HG02884 (cell line): ENCODE measurements at regions not wholly inside any gene's neighbourhood (a gene's known extent, or its start where the extent isn't known, plus 50 kb on each side); places are given as distances from the start of the nearest gene placed in this dataset.
"Not testable (repeated sequence)": the region's sequence is repeated elsewhere in the genome, so short reads cannot be mapped to it uniquely, and the experiment has no call there.

Experiments
- ATAC-seq: cut with Tn5 transposase; IDR thresholded peaks from one replicate; pipeline ENCODE4 v1.9.1; 2021; ENCODE audit warnings: mild to moderate bottlenecking, moderate library complexity; ENCODE audit not compliant: unreplicated experiment

- ATAC-seq = no peak
Observed at GRCh38 chr14:106010783-106011182, 484.4 kb downstream of the TMEM121 start.

DNA sequence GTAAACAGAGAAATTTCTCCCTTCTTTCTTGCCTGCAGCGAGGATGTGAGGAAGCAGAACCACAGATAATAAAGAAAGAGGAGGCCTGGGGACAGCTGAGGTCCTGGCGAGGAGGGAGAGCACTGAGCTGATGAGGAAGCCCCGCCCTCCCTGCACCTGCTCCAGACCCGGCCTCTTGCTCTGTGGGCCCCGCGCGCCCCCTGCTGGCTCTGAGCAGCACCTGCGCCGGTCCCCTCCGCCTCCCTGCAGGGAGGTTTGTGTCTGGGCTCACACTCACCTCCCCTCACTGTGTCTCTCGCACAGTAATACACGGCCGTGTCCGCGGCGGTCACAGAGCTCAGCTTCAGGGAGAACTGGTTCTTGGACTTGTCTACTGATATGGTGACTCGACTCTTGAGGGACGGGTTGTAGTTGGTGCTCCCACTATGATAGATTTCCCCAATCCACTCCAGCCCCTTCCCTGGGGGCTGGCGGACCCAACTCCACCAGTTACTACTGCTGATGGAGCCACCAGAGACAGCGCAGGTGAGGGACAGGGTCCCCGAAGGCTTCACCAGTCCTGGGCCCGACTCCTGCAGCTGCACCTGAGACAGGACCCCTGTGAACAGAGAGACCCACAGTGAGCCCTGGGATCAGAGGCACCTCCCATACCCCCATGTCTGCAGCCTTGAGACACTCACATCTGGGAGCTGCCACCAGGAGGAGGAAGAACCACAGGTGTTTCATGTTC is 485.4 kb downstream of the TMEM121 start:
- ATAC-seq = not testable (repeated sequence)

- not testable (repeated sequence) for ATAC-seq
Observed at GRCh38 chr14:106012361-106012725, 486.0 kb downstream of the TMEM121 start.

DNA sequence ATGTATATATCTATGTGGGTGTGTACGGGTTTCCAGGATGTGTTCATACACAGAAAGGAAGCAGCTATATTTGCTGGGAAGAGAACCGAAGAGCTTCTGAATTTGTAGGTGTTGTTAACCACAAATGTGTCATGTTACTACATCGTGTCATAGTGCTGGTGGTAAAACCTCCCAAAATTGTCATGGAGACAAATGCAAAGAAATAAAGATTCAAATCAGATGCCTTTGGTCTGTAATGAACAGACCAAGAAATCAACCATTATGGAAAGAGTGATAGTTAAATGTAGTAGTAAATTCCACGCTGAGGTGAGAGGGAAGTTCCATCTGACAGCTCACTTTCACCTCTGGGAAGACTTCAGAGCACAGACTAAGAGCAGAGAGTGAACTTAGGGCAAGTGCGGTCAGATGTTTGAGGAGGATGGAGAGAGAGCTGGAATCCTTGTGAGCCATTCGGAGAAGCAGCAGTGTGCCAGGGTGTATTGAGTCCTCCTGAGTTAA is 487.5 kb downstream of the TMEM121 start:
- ATAC-seq = no peak

DNA sequence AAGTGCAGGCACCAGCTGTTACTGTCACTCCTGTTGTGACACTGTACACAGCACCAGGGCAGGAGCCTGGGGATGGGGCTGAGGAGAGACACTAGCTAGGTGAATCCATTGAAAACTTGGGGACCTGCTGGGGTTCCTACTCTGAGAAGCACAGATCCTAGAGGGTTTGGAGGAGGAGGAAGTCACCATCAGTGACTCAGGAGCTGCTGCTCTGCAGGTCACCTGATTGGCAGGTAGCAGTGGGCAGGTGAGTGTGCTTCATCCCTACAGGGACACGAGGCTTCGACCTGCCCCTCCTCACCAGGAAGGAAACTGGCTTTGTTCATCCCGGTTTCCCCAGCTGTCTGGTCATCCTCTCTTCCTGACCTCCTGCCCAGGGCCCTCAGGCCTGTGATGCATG is 491.6 kb downstream of the TMEM121 start:
- ATAC-seq = not testable (repeated sequence)

DNA sequence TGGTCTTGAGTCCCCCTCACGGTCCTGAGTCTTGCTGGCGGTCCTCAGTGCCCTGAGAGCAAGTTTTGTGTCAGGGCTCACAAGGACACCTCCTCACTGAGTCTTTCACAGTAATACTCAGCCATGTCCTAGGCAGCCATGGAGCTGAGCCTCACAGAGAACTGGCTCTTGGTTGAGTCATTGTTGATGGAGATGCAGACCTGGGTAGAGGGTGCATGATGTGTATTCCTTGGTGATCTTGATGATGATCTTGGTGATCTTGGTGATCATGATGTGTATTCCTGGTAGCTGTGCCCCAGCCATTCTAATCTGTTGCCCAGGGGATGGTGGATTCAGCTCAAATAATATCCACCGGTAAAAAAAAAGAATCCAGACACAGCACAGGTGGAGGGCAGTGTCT is 495.4 kb downstream of the TMEM121 start:
- ATAC-seq = no peak

- not testable (repeated sequence) for ATAC-seq
Observed at GRCh38 chr14:106022648-106023047, 496.3 kb downstream of the TMEM121 start.

DNA sequence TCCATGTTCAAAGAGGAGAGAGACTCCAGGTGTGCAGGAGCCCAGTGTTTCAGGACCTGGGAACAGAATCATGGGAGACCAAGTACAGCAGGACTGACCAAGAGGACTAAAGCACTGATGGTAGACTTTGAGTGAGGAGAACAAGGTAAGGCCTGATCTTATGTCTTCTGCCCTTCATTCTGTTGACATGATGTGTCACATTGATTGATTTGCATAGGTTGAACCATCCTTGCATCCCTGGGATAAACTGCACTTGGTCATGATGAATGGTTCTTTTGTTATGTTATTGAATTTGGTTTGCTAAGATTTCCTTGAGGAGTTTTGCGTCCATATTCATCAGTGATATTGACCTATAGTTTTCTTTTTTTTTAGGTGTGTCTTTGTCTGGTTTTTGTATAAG is 497.0 kb downstream of the TMEM121 start:
- no peak for ATAC-seq

- ATAC-seq = no peak
Observed at GRCh38 chr14:106024983-106025604, 498.7 kb downstream of the TMEM121 start.

- ATAC-seq = no peak
Observed at GRCh38 chr14:106026026-106026425, 499.6 kb downstream of the TMEM121 start.

DNA sequence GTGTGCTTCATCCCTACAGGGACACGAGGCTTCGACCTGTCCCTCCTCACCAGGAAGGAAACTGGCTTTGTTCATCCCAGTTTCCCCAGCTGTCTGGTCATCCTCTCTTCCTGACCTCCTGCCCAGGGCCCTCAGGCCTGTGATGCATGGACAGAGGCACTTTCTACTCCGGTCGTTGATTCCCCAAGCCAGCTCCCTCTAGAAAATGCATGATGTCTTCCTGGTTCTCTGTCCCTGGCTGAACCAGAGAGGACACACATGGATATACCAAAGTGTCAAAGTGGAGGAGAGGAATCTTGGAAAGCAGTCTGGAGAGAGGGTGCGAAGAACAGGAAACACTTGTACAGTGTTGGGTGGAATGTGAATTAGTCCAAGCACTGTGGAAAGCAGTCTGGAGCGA is 501.4 kb downstream of the TMEM121 start:
- ATAC-seq = not testable (repeated sequence)

DNA sequence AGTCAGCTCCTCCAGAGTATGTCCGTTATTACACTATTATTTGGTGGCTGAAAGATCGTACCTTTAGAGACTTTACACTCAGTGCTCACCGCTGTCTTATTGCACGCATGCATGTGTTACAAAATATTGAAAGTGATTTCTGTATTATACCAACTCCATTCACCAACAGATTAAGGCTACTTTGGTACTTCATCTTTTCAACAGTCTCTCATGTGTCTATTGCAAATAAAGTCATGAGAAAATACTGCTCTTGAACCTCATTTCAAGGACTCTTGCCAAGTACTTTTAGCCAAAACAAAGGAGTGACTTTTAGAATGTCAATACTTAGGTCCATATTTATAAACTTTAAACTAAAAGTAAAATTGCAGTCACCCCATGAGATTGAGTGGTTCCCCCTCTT is 503.6 kb downstream of the TMEM121 start:
- no peak for ATAC-seq

- no peak for ATAC-seq
Observed at GRCh38 chr14:106037380-106037779, 511.0 kb downstream of the TMEM121 start.

DNA sequence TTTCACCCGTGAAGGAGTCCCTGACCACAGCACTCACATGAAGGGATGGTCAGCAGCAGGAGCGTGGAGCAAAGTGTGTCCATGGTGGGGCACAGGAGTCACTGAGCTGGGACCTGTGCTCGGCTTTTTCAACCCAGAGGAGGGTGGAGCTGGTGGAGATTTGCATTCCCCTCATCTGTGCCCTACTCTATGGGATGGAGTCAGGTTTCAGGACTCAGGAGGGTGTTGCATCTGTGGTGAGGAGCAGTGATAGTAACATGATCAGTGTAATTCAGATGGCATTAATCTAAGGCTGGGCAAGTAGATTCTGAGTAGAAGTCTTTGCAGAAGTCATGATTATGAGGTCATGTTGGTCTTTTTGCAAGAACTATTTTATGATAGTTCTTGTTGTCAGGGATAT is 511.9 kb downstream of the TMEM121 start:
- ATAC-seq = no peak

DNA sequence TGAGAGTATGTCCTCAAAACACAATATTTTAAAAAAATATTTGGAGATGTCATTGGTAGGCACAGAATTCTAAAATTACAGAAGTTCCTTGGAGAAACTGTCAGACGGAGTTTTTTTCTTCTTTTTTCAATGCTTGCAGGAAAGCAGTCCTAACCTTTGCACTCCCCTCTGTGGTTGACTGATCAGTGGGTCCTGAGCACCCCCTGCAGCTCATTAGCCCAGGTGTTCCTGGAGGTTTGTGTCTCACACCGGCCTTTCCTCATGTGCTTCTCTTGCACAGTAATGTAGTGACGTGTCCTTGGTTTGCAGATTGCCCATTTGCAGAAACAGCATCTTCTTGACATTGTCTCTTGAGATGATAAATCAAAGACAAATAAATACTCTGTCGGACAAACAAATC is 513.0 kb downstream of the TMEM121 start:
- ATAC-seq = no peak

GRCh38 chr14:106044515-106044914 is 518.1 kb downstream of the TMEM121 start:
- no peak for ATAC-seq

GRCh38 chr14:106044949-106045596 is 518.7 kb downstream of the TMEM121 start:
- no peak for ATAC-seq

GRCh38 chr14:106051796-106052195 is 525.4 kb downstream of the TMEM121 start:
- ATAC-seq = no peak

DNA sequence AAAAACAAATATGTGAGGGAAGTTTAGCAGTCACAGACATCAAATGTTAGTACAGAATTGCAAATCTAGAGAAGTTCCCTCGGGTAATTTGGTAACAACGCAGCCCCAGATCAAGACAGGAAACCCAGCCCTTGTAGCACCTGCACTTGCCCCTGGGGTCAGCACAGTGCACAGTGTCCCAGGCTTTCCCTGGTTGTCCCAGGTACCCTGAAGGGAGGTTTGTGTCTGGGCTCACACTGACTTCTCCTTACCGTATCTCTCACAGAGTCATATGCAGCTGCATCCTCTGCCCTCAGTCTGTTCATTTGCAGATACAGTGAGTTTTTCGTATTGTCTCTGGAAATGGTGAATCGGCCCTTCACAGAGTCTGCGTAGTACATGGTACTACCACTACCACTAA is 528.9 kb downstream of the TMEM121 start:
- ATAC-seq = no peak

DNA sequence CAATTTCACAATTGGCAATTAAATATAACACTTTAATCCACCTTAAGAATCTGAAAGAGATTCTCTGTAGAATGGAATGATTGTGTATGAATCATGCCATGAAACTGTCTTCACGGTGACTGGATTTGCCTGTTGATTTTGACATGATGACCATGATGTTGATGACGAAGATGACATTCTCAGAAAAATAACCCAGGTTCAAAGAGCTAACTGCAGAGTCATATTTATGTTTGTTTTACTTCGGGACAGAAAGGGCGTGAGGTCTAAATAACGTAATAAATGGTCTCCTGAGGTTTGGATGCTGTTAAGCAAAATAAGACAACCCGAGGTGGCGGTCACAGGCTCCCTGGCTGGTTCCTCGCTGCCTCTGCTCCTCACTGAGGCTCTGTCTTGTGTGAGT is 532.0 kb downstream of the TMEM121 start:
- ATAC-seq = no peak

GRCh38 chr14:106060276-106060975 is 534.0 kb downstream of the TMEM121 start:
- no peak for ATAC-seq
